KMS-11 (cell line): ENCODE measurements at regions not wholly inside any gene's neighbourhood (a gene's known extent, or its start where the extent isn't known, plus 50 kb on each side); places are given as distances from the start of the nearest gene placed in this dataset.

Experiments used
- H2AFZ ChIP-seq: fragments of 200-600 bp; sonication (generic); 2 replicates; pipeline ENCODE4 v1.6.1; 2016; ENCODE audit warnings: antibody characterized with exemption, mixed run types, low read depth
- H3K27ac ChIP-seq: fragments of 200-600 bp; sonication (generic); 2 replicates; pipeline ENCODE4 v1.6.1; 2016; ENCODE audit warnings: mild to moderate bottlenecking, mixed run types
- H3K27me3 ChIP-seq: fragments of 200-600 bp; sonication (generic); 2 replicates; pipeline ENCODE4 v1.6.1; 2017; ENCODE audit warnings: mild to moderate bottlenecking, low read depth, mixed run types, moderate library complexity; ENCODE audit not compliant: insufficient read depth
- H3K36me3 ChIP-seq: fragments of 200-600 bp; sonication (generic); 2 replicates; pipeline ENCODE4 v1.6.1; 2017; ENCODE audit warnings: mild to moderate bottlenecking, mixed run types; ENCODE audit not compliant: insufficient read depth
- H3K4me1 ChIP-seq: fragments of 200-600 bp; sonication (generic); 2 replicates; pipeline ENCODE4 v1.6.1; 2016; ENCODE audit warnings: mild to moderate bottlenecking, low read depth, mixed run types; ENCODE audit not compliant: poor library complexity, severe bottlenecking
- H3K4me2 ChIP-seq: fragments of 200-600 bp; sonication (generic); 2 replicates; pipeline ENCODE4 v1.7.0; 2016; ENCODE audit warnings: mild to moderate bottlenecking, mixed run types
- H3K4me3 ChIP-seq: fragments of 200-600 bp; sonication (generic); IDR thresholded peaks from 2 replicates; pipeline ENCODE4 v1.6.1; 2017; ENCODE audit warnings: low read depth, low read length, mixed read lengths; ENCODE audit not compliant: insufficient read depth
- H3K79me2 ChIP-seq: fragments of 200-600 bp; sonication (generic); 2 replicates; pipeline ENCODE4 v1.6.1; 2016; ENCODE audit warnings: low read depth, mixed run types; ENCODE audit not compliant: insufficient read depth
- H3K9ac ChIP-seq: fragments of 200-600 bp; sonication (generic); 2 replicates; pipeline ENCODE4 v1.6.1; 2016; ENCODE audit warnings: mild to moderate bottlenecking, mixed run types
- H4K20me1 ChIP-seq: fragments of 200-600 bp; sonication (generic); 2 replicates; pipeline ENCODE4 v1.6.1; 2016; ENCODE audit warnings: mild to moderate bottlenecking, mixed run types; ENCODE audit not compliant: insufficient read depth
- CTCF ChIP-seq: fragments of 200-600 bp; sonication (generic); conservative IDR thresholded peaks from 2 replicates; pipeline ENCODE4 v1.6.1; 2017; ENCODE audit warnings: low read depth, mild to moderate bottlenecking, antibody characterized with exemption, low read length, moderate library complexity, mixed read lengths

GRCh38 chr12:131220331-131220685, 266.6 kb downstream of the ADGRD1 start:
- Histone ChIP-seq H2AFZ (no peak overlapping the region), H3K27me3 (no peaks in the 10 kb centered on the region), H3K27ac (no peak overlapping the region), H3K79me2 (no peaks in the 10 kb centered on the region), H3K4me3 (no peak overlapping the region), H3K4me2 (no peak overlapping the region), H3K4me1 (no peaks in the 10 kb centered on the region), H3K9ac (no peak overlapping the region), H4K20me1 (no peaks in the 10 kb centered on the region), H3K36me3 (no peaks in the 10 kb centered on the region)
- TF ChIP-seq CTCF = no peak

- no peaks in the 10 kb centered on the region for H3K36me3 ChIP-seq
- no peaks in the 10 kb centered on the region for H3K79me2 ChIP-seq
- H2AFZ ChIP-seq = no peak overlapping the region
- H3K27ac ChIP-seq = no peak overlapping the region
- no peak overlapping the region for H3K9ac ChIP-seq
- no peak for TF ChIP-seq CTCF
- H3K4me2 ChIP-seq = no peak overlapping the region
- H3K4me1 ChIP-seq = no peaks in the 10 kb centered on the region
- no peaks in the 10 kb centered on the region for H4K20me1 ChIP-seq
- no peak overlapping the region for H3K4me3 ChIP-seq
- no peaks in the 10 kb centered on the region for H3K27me3 ChIP-seq
Observed at GRCh38 chr12:131221061-131221956, 267.6 kb downstream of the ADGRD1 start.

- no peaks in the 10 kb centered on the region for H3K27me3 ChIP-seq
- no peak overlapping the region for H3K9ac ChIP-seq
- H3K36me3 ChIP-seq = no peaks in the 10 kb centered on the region
- H3K4me3 ChIP-seq = no peak overlapping the region
- no peak overlapping the region for H2AFZ ChIP-seq
- H3K79me2 ChIP-seq = no peaks in the 10 kb centered on the region
- H3K4me2 ChIP-seq = no peak overlapping the region
- H3K27ac ChIP-seq = no peak overlapping the region
- H3K4me1 ChIP-seq = no peaks in the 10 kb centered on the region
- H4K20me1 ChIP-seq = no peaks in the 10 kb centered on the region
- no peak for TF ChIP-seq CTCF
Observed at GRCh38 chr12:131221957-131222328, 268.2 kb downstream of the ADGRD1 start.

GRCh38 chr12:131222329-131223139, 268.8 kb downstream of the ADGRD1 start:
- no peak overlapping the region for H2AFZ ChIP-seq
- H3K9ac ChIP-seq = no peak overlapping the region
- no peak overlapping the region for H3K27ac ChIP-seq
- no peak overlapping the region for H3K4me2 ChIP-seq
- TF ChIP-seq CTCF = no peak
- H3K36me3 ChIP-seq = no peaks in the 10 kb centered on the region
- H4K20me1 ChIP-seq = no peaks in the 10 kb centered on the region
- H3K4me1 ChIP-seq = no peaks in the 10 kb centered on the region
- H3K4me3 ChIP-seq = no peak overlapping the region
- no peaks in the 10 kb centered on the region for H3K79me2 ChIP-seq
- H3K27me3 ChIP-seq = no peaks in the 10 kb centered on the region
